OCI-LY7 (cell line): ENCODE measurements at regions not wholly inside any gene's neighbourhood (a gene's known extent, or its start where the extent isn't known, plus 50 kb on each side); places are given as distances from the start of the nearest gene placed in this dataset.

Source experiments
- CTCF ChIP-seq: fragments of 200-600 bp; sonication (generic); conservative IDR thresholded peaks from 2 replicates; pipeline ENCODE4 v1.5.1; 2014; ENCODE audit warnings: mild to moderate bottlenecking, antibody characterized with exemption, low read length, moderate library complexity, mixed read lengths
- EZH2phosphoT487 ChIP-seq: fragments of 200-600 bp; sonication (generic); IDR thresholded peaks from 2 replicates; pipeline ENCODE4 v1.6.1; 2018; ENCODE audit warnings: low read depth, borderline replicate concordance, mild to moderate bottlenecking, mixed run types, antibody characterized with exemption, low read length, moderate library complexity, mixed read lengths

DNA sequence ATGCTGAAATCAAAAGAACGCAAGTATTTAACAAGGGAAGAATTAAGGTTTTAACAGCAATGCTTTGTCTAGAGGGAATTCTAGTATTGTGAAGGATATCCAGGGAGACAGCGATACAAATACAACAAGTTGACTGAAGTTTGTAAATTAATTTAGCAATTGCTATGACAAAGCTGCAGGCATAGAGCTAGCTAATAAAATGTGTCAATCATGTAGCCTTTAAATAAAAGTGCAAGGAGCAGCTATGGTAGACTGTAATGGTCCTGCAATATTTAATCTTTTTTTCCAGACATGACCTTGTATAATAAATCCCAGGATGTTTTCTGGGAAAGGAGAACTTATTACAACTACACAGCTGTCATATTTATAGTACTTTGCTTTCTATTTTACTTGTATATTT is 779.3 kb downstream of the SLITRK5 start:
- TF ChIP-seq CTCF (no peak), EZH2phosphoT487 (no peak)
